ENCODE measurements at regions not wholly inside any gene's neighbourhood (a gene's known extent, or its start where the extent isn't known, plus 50 kb on each side); places are given as distances from the start of the nearest gene placed in this dataset.

DNA sequence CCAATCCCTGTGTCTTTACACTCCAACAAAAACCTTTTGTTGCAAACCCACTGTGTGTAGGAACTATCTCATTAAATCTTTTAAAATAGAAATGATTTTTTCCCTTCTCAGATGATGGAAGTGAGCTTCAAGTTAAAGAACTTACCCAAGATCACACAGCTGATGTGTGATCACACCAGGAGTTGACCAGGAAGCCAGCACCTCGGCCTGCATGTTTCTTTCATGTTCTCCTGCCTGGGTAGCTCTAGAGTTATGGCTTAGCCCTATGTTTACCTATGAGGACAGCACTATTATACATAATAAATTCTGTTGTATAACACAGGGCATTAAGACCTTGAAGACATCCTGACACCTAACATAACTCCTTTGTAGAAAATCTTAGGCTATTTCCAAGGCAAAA, 132.1 kb upstream of the KLHL25 start:
- TF ChIP-seq, protein P1, sequence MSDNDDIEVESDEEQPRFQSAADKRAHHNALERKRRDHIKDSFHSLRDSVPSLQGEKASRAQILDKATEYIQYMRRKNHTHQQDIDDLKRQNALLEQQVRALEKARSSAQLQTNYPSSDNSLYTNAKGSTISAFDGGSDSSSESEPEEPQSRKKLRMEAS (IDR thresholded peaks at IDR 0.05; ENCODE audit: insufficient read depth, insufficient read length), result no peak
- no peak for TF ChIP-seq POLR2A (IDR thresholded peaks at IDR 0.05; ENCODE audit: low read depth, low read length)

Measured in endothelial cell of umbilical vein (primary cell).